Testis (tissue), 2 donors: ENCODE measurements at regions not wholly inside any gene's neighbourhood (a gene's known extent, or its start where the extent isn't known, plus 50 kb on each side); places are given as distances from the start of the nearest gene placed in this dataset.

Experiments
- DNase-seq: peaks from one replicate; pipeline ENCODE4 v3.0.0-alpha.2; 2019
- H3K27ac ChIP-seq, 2 donors: fragments of 200-600 bp; sonication (generic); one replicate each; pipeline ENCODE4 v1.5.1; 2019
- H3K27me3 ChIP-seq: fragments of 200-600 bp; sonication (generic); one replicate; pipeline ENCODE4 v1.5.1; 2019
- H3K36me3 ChIP-seq: fragments of 200-600 bp; sonication (generic); one replicate; pipeline ENCODE4 v1.5.1; 2017; ENCODE audit warnings: low read depth; ENCODE audit errors: missing control alignments
- H3K4me1 ChIP-seq: fragments of 200-600 bp; sonication (generic); one replicate; pipeline ENCODE4 v1.5.1; 2019
- H3K4me3 ChIP-seq, 2 donors: fragments of 200-600 bp; sonication (generic); one replicate each; pipeline ENCODE4 v1.5.1; 2017 to 2019
- H3K9me3 ChIP-seq: fragments of 200-600 bp; sonication (generic); one replicate; pipeline ENCODE4 v1.5.1; 2017
- POLR2A ChIP-seq: fragments of 450-650 bp; IDR thresholded peaks from one replicate; pipeline ENCODE4 v1.6.1; 2017; ENCODE audit warnings: antibody characterized with exemption, mild to moderate bottlenecking, moderate library complexity
- WGBS, 2 donors: methylation state at CpG; one replicate each; pipeline ENCODE4 v1.1.5; 2018; 5-methylcytosine and 5-hydroxymethylcytosine counted together
- intact Hi-C: fragments of 100-400 bp; cut with DNase I; formaldehyde crosslinking; loops from one replicate; pipeline ENCODE4 v1.15.1; 2023; ENCODE audit warnings: low total_unique reads
- TF ChIP-seq, protein P1 (sequence below), 3 experiments: fragments of 450-650 bp in 2 of 3; fragments of 200-600 bp in 1 of 3; sonication (generic) in 1 of 3; IDR thresholded peaks; one replicate each; pipeline ENCODE4 v1.5.1; 2016 to 2019; ENCODE audit warnings: antibody characterized with exemption in 3 of 3, mild to moderate bottlenecking in 2 of 3, moderate library complexity in 1 of 3

DNA sequence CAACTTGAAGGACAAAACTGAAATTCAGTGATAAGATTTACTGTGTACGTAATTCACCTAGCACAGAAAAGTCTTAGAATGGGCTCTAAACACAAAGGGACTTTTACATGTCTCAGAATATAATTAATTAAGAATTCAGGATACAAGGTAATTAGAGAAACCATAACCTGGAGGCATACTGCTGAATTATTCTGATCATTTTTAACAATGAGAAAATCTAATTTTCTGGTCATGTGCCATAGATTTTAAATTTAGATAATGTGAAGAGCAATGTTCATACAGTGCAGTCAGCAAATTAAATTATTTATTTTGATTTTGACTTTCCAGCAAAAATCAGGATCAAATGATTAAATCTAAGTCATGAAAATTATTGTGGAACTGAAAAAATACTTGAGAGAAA, 67.0 kb upstream of the MTNR1B start:
- WGBS, 2 donors: 85% methylated on average over 1 of the region's 1 CpG
- Histone ChIP-seq H3K4me3 (no peak overlapping the region), H3K36me3 (no peaks in the 10 kb centered on the region), H3K27ac (no peak overlapping the region), H3K27me3 (no peaks in the 10 kb centered on the region), H3K4me1 (no peaks in the 10 kb centered on the region), H3K9me3 (no peaks in the 10 kb centered on the region)
- TF ChIP-seq POLR2A: no peak
- TF ChIP-seq, protein P1, sequence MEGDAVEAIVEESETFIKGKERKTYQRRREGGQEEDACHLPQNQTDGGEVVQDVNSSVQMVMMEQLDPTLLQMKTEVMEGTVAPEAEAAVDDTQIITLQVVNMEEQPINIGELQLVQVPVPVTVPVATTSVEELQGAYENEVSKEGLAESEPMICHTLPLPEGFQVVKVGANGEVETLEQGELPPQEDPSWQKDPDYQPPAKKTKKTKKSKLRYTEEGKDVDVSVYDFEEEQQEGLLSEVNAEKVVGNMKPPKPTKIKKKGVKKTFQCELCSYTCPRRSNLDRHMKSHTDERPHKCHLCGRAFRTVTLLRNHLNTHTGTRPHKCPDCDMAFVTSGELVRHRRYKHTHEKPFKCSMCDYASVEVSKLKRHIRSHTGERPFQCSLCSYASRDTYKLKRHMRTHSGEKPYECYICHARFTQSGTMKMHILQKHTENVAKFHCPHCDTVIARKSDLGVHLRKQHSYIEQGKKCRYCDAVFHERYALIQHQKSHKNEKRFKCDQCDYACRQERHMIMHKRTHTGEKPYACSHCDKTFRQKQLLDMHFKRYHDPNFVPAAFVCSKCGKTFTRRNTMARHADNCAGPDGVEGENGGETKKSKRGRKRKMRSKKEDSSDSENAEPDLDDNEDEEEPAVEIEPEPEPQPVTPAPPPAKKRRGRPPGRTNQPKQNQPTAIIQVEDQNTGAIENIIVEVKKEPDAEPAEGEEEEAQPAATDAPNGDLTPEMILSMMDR (IDR thresholded peaks at IDR 0.05): no peak
- intact Hi-C loops: no loop called here
- DNase-seq: no peak

DNA sequence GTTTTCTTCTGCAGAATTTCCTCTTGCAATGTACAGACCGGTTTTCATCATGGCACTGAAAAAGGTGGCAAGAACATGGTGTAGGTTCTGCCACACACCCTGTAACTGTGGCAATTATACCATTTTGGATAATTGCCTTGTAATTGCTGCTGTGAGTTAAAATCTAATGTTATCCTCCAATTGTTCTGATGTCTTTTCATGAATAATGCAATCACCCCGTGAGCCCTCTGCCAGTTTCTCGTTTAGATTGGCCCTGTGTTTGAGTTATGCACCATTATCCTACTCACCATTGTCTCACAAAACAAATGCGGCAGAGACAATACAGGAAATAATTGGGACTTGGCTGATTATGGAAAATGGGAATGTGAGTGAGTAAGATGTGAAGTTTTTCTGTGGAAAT, 61.8 kb upstream of the MTNR1B start:
- Histone ChIP-seq H3K9me3 (no peaks in the 10 kb centered on the region), H3K27ac (no peak overlapping the region), H3K36me3 (no peaks in the 10 kb centered on the region), H3K4me1 (no peaks in the 10 kb centered on the region), H3K4me3 (no peak overlapping the region), H3K27me3 (no peaks in the 10 kb centered on the region)
- no peak for TF ChIP-seq POLR2A
- TF ChIP-seq, protein P1 (IDR thresholded peaks at IDR 0.05): no peak
- intact Hi-C loops: no loop called here
- DNase-seq: no peak
- WGBS, 2 donors: 82 to 86% methylated on average over 4 of the region's 4 CpGs

DNA sequence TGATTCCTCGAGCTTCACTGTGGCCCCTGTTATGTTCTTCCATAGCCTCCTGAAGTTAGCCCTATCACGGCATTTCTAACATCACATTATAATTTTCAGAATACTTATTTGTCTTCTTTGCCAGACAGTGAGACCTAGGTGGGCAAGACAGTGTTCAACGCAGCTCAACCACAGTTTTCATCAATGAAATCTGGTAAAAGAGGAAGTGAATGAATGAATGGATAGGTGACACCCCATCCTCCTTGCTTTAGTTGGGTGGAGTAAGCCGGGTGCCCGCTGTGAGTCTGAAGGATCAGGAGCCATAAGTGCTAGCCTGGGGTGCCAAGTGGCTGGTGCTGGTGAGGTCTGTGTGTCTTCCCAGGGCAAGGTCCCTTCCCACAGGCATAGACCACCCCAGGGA, 60.2 kb upstream of the MTNR1B start:
- H3K27ac ChIP-seq: no peak overlapping the region
- H3K4me3 ChIP-seq: no peak overlapping the region
- H3K36me3 ChIP-seq: no peaks in the 10 kb centered on the region
- H3K4me1 ChIP-seq: no peaks in the 10 kb centered on the region
- H3K27me3 ChIP-seq: no peaks in the 10 kb centered on the region
- intact Hi-C loops: no loop called here
- WGBS, 2 donors: 93% methylated on average over 5 of the region's 5 CpGs
- no peaks in the 10 kb centered on the region for H3K9me3 ChIP-seq
- TF ChIP-seq POLR2A: no peak
- TF ChIP-seq, protein P1 (IDR thresholded peaks at IDR 0.05): no peak
- no peak for DNase-seq

DNA sequence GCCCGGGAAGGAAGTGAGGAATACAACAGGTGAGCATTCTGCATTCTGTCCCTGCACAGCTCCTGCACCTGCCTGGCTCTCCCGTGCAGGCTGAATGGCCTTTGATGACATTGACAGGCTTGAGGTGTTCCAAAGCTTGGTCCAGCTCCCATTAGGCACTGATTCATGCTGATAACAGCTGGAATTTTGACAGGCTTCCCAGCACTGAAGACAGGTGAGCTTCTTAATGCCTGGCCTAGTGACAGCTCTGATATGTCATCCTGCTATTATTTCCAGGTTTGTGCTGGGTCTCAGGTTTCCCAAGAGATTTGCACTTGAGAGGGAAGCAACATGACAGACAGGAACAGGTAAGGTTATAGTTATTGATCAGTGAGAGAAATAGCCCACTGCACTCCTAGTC, 58.0 kb upstream of the MTNR1B start:
- DNase-seq: no peak
- H3K4me3 ChIP-seq: no peak overlapping the region
- TF ChIP-seq POLR2A: no peak
- TF ChIP-seq, protein P1 (IDR thresholded peaks at IDR 0.05): no peak
- H3K9me3 ChIP-seq: no peaks in the 10 kb centered on the region
- no peak overlapping the region for H3K27ac ChIP-seq
- no peaks in the 10 kb centered on the region for H3K36me3 ChIP-seq
- H3K27me3 ChIP-seq: no peaks in the 10 kb centered on the region
- no peaks in the 10 kb centered on the region for H3K4me1 ChIP-seq
- intact Hi-C loops: no loop called here
- WGBS, 2 donors: 86 to 87% methylated on average over 2 of the region's 2 CpGs

DNA sequence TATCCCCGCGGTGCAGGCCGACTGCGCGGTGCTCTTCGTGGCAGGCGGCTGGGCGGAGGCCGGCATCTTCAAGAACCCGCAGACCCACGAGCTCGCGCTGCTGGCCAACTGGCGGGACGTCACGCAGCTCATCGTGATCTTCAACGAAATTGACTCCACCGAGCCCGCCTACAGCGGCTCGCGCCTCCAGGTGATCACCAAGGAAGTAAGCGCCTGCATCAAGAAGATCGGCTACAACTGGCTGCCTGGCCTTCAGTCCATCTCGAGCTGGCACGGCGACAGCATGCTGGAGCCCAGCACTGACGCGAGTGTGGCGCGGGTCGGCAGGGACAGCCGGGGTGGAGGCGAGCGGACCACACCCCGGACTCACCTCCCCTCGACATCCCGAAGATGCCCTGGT, 53.9 kb upstream of the MTNR1B start:
- TF ChIP-seq, protein P1 (IDR thresholded peaks at IDR 0.05): no peak
- no peak for TF ChIP-seq POLR2A
- 64 to 71% methylated on average over 19 to 39 of the region's 39 CpGs for WGBS, 2 donors
- Histone ChIP-seq H3K27ac (no peak overlapping the region), H3K4me3 (peak overlapping the region in 1 of 2 donors; percentile 26), H3K9me3 (no peaks in the 10 kb centered on the region), H3K27me3 (no peaks in the 10 kb centered on the region), H3K4me1 (no peaks in the 10 kb centered on the region), H3K36me3 (no peaks in the 10 kb centered on the region)
- DNase-seq: peak; percentile 21
- intact Hi-C loops: no loop called here
